Spleen (tissue), 7 donors: ENCODE measurements at regions not wholly inside any gene's neighbourhood (a gene's known extent, or its start where the extent isn't known, plus 50 kb on each side); places are given as distances from the start of the nearest gene placed in this dataset.

Experiments
- POLR2A ChIP-seq, 3 donors: fragments of 450-650 bp; IDR thresholded peaks; one replicate each; pipeline ENCODE4 v1.5.1; 2017; ENCODE audit warnings: antibody characterized with exemption in 3 of 3, mild to moderate bottlenecking in 1 of 3
- POLR2AphosphoS5 ChIP-seq, 3 donors: sonication (generic); formaldehyde crosslinking; IDR thresholded peaks; one replicate each; pipeline ENCODE4 v1.5.1; 2017; ENCODE audit warnings: antibody characterized with exemption in 3 of 3
- TF ChIP-seq, protein P1 (sequence below), 11 experiments: fragments of 200-600 bp in 7 of 11; fragments of 450-650 bp in 4 of 11; sonication (generic) in 4 of 11; IDR thresholded peaks in 8 of 11; conservative IDR thresholded peaks in 3 of 11; 1 replicate in 7 of 11; 2 replicates in 4 of 11; pipeline versions ENCODE4 v1.4.0 to v1.8.0; 2016 to 2021; ENCODE audit warnings: antibody characterized with exemption in 11 of 11, inconsistent platforms in 4 of 11, mild to moderate bottlenecking in 1 of 11
- donor health status: DM: no; HTN: no; CAD: no; lungs with moderate emphysema.
- donor health status: DM: no; HTN: no; CAD: no.
- donor health status: DM: no; HTN: no; CAD: no.

- TF ChIP-seq, protein P1, sequence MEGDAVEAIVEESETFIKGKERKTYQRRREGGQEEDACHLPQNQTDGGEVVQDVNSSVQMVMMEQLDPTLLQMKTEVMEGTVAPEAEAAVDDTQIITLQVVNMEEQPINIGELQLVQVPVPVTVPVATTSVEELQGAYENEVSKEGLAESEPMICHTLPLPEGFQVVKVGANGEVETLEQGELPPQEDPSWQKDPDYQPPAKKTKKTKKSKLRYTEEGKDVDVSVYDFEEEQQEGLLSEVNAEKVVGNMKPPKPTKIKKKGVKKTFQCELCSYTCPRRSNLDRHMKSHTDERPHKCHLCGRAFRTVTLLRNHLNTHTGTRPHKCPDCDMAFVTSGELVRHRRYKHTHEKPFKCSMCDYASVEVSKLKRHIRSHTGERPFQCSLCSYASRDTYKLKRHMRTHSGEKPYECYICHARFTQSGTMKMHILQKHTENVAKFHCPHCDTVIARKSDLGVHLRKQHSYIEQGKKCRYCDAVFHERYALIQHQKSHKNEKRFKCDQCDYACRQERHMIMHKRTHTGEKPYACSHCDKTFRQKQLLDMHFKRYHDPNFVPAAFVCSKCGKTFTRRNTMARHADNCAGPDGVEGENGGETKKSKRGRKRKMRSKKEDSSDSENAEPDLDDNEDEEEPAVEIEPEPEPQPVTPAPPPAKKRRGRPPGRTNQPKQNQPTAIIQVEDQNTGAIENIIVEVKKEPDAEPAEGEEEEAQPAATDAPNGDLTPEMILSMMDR (IDR thresholded peaks at IDR 0.05 in 8 of 11, conservative IDR thresholded peaks at IDR 0.05 in 3 of 11): no peak
- no peak for TF ChIP-seq POLR2A (IDR thresholded peaks at IDR 0.05)
- no peak for TF ChIP-seq POLR2AphosphoS5 (IDR thresholded peaks at IDR 0.05)
Observed at GRCh38 chr5:104189031-104189430, 626.4 kb upstream of the NUDT12 start.
